ENCODE measurements at regions not wholly inside any gene's neighbourhood (a gene's known extent, or its start where the extent isn't known, plus 50 kb on each side); places are given as distances from the start of the nearest gene placed in this dataset.
"Not testable (repeated sequence)": the region's sequence is repeated elsewhere in the genome, so short reads cannot be mapped to it uniquely, and the experiment has no call there.

GRCh38 chr18:65998971-65999700, 248.3 kb downstream of the CDH7 start:
- TF ChIP-seq, protein P1, sequence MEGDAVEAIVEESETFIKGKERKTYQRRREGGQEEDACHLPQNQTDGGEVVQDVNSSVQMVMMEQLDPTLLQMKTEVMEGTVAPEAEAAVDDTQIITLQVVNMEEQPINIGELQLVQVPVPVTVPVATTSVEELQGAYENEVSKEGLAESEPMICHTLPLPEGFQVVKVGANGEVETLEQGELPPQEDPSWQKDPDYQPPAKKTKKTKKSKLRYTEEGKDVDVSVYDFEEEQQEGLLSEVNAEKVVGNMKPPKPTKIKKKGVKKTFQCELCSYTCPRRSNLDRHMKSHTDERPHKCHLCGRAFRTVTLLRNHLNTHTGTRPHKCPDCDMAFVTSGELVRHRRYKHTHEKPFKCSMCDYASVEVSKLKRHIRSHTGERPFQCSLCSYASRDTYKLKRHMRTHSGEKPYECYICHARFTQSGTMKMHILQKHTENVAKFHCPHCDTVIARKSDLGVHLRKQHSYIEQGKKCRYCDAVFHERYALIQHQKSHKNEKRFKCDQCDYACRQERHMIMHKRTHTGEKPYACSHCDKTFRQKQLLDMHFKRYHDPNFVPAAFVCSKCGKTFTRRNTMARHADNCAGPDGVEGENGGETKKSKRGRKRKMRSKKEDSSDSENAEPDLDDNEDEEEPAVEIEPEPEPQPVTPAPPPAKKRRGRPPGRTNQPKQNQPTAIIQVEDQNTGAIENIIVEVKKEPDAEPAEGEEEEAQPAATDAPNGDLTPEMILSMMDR (conservative IDR thresholded peaks at IDR 0.05) = not testable (repeated sequence)
- TF ChIP-seq EZH2 (IDR thresholded peaks at IDR 0.05; ENCODE audit: low read depth) = not testable (repeated sequence)

All from PC-9 (cell line).